K562 (cell line): ENCODE measurements at regions not wholly inside any gene's neighbourhood (a gene's known extent, or its start where the extent isn't known, plus 50 kb on each side); places are given as distances from the start of the nearest gene placed in this dataset.

Experiments
- ATAC-seq: fragments of 200-7000 bp; cut with Tn5 transposase; 3 replicates; pipeline ENCODE4 v1.9.1; 2020; ENCODE audit warnings: moderate library complexity
- BruUV-seq: library from RNA; stranded (reverse); fragments of 400-500 nt; replicated peaks from 2 replicates; lab custom pipeline; 2021; lab: Mats Ljungman, UMichigan
- CTCF ChIA-PET: fragments of 300-600 bp; formaldehyde crosslinking; extraction: SDS; loops from one replicate; lab custom pipeline; 2021; ENCODE audit warnings: low intra/inter-chr PET ratio; lab: Yijun Ruan, JAX
- POLR2A ChIA-PET: fragments of 300-600, 350-650 bp; sonication (Branson Sonifier 250); formaldehyde crosslinking; extraction: SDS; loops from one replicate; lab custom pipeline; 2021; ENCODE audit warnings: antibody characterized with exemption, inconsistent platforms; lab: Yijun Ruan, JAX
- DNase-seq, 4 experiments: peaks; one replicate each; pipeline versions ENCODE4 v3.0.0 to v3.0.0-alpha.2; 2011 to 2018; ENCODE audit warnings: low spot score in 3 of 4, mixed read lengths in 3 of 4; ENCODE audit errors: extremely low read depth in 1 of 4
- FAIRE-seq: peaks from 2 replicates; lab custom pipeline; 2011; peaks lifted over from hg19 to GRCh38; lab: Jason Lieb, UNC
- H2AFZ ChIP-seq: 2 replicates; pipeline ENCODE4 v1.6.0; 2011; ENCODE audit warnings: low read depth, low read length, control low read depth, inconsistent platforms
- H3K27ac ChIP-seq: fragments of 200-600 bp; 3 replicates; pipeline ENCODE4 v1.8.0; 2011; ENCODE audit warnings: low read depth, mild to moderate bottlenecking, control low read depth, inconsistent platforms, low read length, moderate library complexity, mixed read lengths; ENCODE audit errors: extremely low read depth
- H3K27me3 ChIP-seq, 2 experiments: fragments of 300-600 bp in 1 of 2; 2 replicates in 1 of 2; 3 replicates in 1 of 2; pipeline versions ENCODE4 v1.6.0 to v1.8.0; 2011; ENCODE audit warnings: inconsistent platforms in 2 of 2, low read length in 2 of 2, mild to moderate bottlenecking in 1 of 2, mixed read lengths in 1 of 2, moderate library complexity in 1 of 2; ENCODE audit not compliant: control insufficient read depth in 2 of 2, insufficient read depth in 2 of 2
- H3K36me3 ChIP-seq: fragments of 300-600 bp; 3 replicates; pipeline ENCODE4 v1.8.0; 2011; ENCODE audit warnings: mild to moderate bottlenecking, low read length, inconsistent platforms; ENCODE audit not compliant: control insufficient read depth, insufficient read depth
- H3K4me1 ChIP-seq, 2 experiments: fragments of 200-600 bp in 1 of 2; replicated peaks in 1 of 2; 2 replicates in 1 of 2; 3 replicates in 1 of 2; pipeline versions ENCODE4 v1.5.1 to v1.8.0; 2011; ENCODE audit warnings: inconsistent platforms in 2 of 2, low read length in 2 of 2, mild to moderate bottlenecking in 1 of 2, mixed read lengths in 1 of 2, moderate library complexity in 1 of 2; ENCODE audit not compliant: control insufficient read depth in 2 of 2, insufficient read depth in 2 of 2
- H3K4me2 ChIP-seq: 2 replicates; pipeline ENCODE4 v1.6.1; 2011; ENCODE audit warnings: low read length, control low read depth, inconsistent platforms, mixed read lengths; ENCODE audit not compliant: insufficient read depth
- H3K4me3 ChIP-seq: fragments of 200-600 bp; sonication (generic), shearing (Covaris generic); 2 replicates; pipeline ENCODE4 v1.5.1; 2016; ENCODE audit warnings: control low read depth, inconsistent platforms
- H3K79me2 ChIP-seq: fragments of 200-600 bp; 3 replicates; pipeline ENCODE4 v1.8.0; 2011; ENCODE audit warnings: low read length, inconsistent platforms; ENCODE audit not compliant: control insufficient read depth, insufficient read depth
- H3K9ac ChIP-seq, 2 experiments: 2 replicates each; pipeline versions ENCODE4 v1.6.0 to v1.6.1; 2011; ENCODE audit warnings: low read depth in 2 of 2, low read length in 2 of 2, control low read depth in 1 of 2, inconsistent platforms in 1 of 2, mild to moderate bottlenecking in 1 of 2, mixed read lengths in 1 of 2; ENCODE audit not compliant: insufficient read depth in 1 of 2
- H3K9me1 ChIP-seq: one replicate; pipeline ENCODE4 v1.6.0; 2011; ENCODE audit warnings: inconsistent platforms, mild to moderate bottlenecking, low read length, moderate library complexity; ENCODE audit not compliant: control insufficient read depth, insufficient read depth
- H3K9me3 ChIP-seq: replicated peaks from 2 replicates; pipeline ENCODE4 v1.5.1; 2011; ENCODE audit warnings: low read depth, low read length, inconsistent platforms; ENCODE audit not compliant: control insufficient read depth, insufficient read depth
- H4K20me1 ChIP-seq: replicated peaks from 2 replicates; pipeline ENCODE4 v1.6.1; 2011; ENCODE audit warnings: low read length, inconsistent platforms, mixed read lengths; ENCODE audit not compliant: control insufficient read depth, insufficient read depth
- CBFA2T2 ChIP-seq: fragments of 450-650 bp; conservative IDR thresholded peaks from 2 replicates; pipeline ENCODE4 v1.6.1; 2017; ENCODE audit warnings: mild to moderate bottlenecking
- CTCFL ChIP-seq: IDR thresholded peaks from 2 replicates; pipeline ENCODE4 v1.6.1; 2011; ENCODE audit warnings: borderline replicate concordance, low read depth, mild to moderate bottlenecking, moderate library complexity, low read length; ENCODE audit not compliant: insufficient read depth, poor library complexity, severe bottlenecking
- HDAC8 ChIP-seq: fragments of 450-650 bp; IDR thresholded peaks from 2 replicates; pipeline ENCODE4 v1.6.1; 2016; ENCODE audit warnings: mild to moderate bottlenecking, missing genetic modification characterization, moderate library complexity, missing compliant biosample characterization
- HDGF ChIP-seq: fragments of 450-650 bp; IDR thresholded peaks from 2 replicates; pipeline ENCODE4 v1.6.1; 2016
- HNRNPL ChIP-seq: fragments of 200-400 bp; formaldehyde crosslinking; IDR thresholded peaks from 2 replicates; pipeline ENCODE4 v1.6.1; 2017; ENCODE audit warnings: low read depth, mild to moderate bottlenecking, low read length
- KAT2B ChIP-seq: IDR thresholded peaks from one replicate; pipeline ENCODE4 v1.6.1; 2012; ENCODE audit warnings: low read depth, mild to moderate bottlenecking, control low read depth, inconsistent platforms, low read length, moderate library complexity
- KDM4B ChIP-seq, 2 experiments: fragments of 450-650 bp in 1 of 2; sonication (generic) in 1 of 2; IDR thresholded peaks; 2 replicates each; pipeline ENCODE4 v1.6.1; 2016 to 2017; ENCODE audit warnings: borderline replicate concordance in 2 of 2, antibody characterized with exemption in 1 of 2, low read depth in 1 of 2, mild to moderate bottlenecking in 1 of 2
- MAFG ChIP-seq: fragments of 450-650 bp; conservative IDR thresholded peaks from 2 replicates; pipeline ENCODE4 v1.6.1; 2016; ENCODE audit warnings: missing genetic modification characterization, missing compliant biosample characterization
- MAX ChIP-seq: sonication (generic); formaldehyde crosslinking; IDR thresholded peaks from 2 replicates; pipeline ENCODE4 v1.9.0; 2022; ENCODE audit warnings: mild to moderate bottlenecking, missing genetic modification reagents
- NCOA4 ChIP-seq: fragments of 450-650 bp; IDR thresholded peaks from 2 replicates; pipeline ENCODE4 v1.6.1; 2018; ENCODE audit warnings: mild to moderate bottlenecking; ENCODE audit not compliant: partially characterized antibody
- PTRF ChIP-seq: fragments of 450-650 bp; IDR thresholded peaks from 2 replicates; pipeline ENCODE4 v1.6.1; 2016; ENCODE audit warnings: mild to moderate bottlenecking, missing genetic modification characterization, missing compliant biosample characterization
- SRSF3 ChIP-seq: fragments of 200-400 bp; formaldehyde crosslinking; IDR thresholded peaks from 2 replicates; pipeline ENCODE4 v1.6.1; 2016; ENCODE audit warnings: mild to moderate bottlenecking, low read length, moderate library complexity; ENCODE audit not compliant: insufficient read depth
- ZBTB7A ChIP-seq: IDR thresholded peaks from 2 replicates; pipeline ENCODE4 v1.6.1; 2011; ENCODE audit warnings: low read depth, mild to moderate bottlenecking, low read length, moderate library complexity, borderline replicate concordance; ENCODE audit not compliant: control insufficient read depth
- ZFP36 ChIP-seq: fragments of 150-350 bp; IDR thresholded peaks from 2 replicates; pipeline ENCODE4 v1.6.1; 2018; ENCODE audit warnings: low read length, low read depth; ENCODE audit not compliant: partially characterized antibody
- ZFPM2 ChIP-seq: fragments of 250-450 bp; sonication (Bioruptor Pico); IDR thresholded peaks from 2 replicates; pipeline ENCODE4 v1.5.1; 2022; ENCODE audit warnings: mild to moderate bottlenecking
- ZNF124 ChIP-seq: sonication (generic); formaldehyde crosslinking; IDR thresholded peaks from 2 replicates; pipeline ENCODE4 v1.8.1; 2022; ENCODE audit warnings: missing genetic modification reagents
- ZNF41 ChIP-seq: fragments of 250-450 bp; sonication (Bioruptor Pico); conservative IDR thresholded peaks from 2 replicates; pipeline ENCODE4 v1.4.0; 2020; ENCODE audit warnings: mild to moderate bottlenecking
- ZNF449 ChIP-seq: fragments of 250-450 bp; sonication (Bioruptor Pico); IDR thresholded peaks from 2 replicates; pipeline ENCODE4 v1.8.0; 2022; ENCODE audit warnings: moderate library complexity, mild to moderate bottlenecking, inconsistent platforms
- ZNF507 ChIP-seq: conservative IDR thresholded peaks from 2 replicates; pipeline ENCODE4 v1.6.1; 2017; ENCODE audit warnings: missing genetic modification characterization, missing compliant biosample characterization
- ZNF75A ChIP-seq: fragments of 450-650 bp; formaldehyde crosslinking; IDR thresholded peaks from 2 replicates; pipeline ENCODE4 v1.4.0; 2020; ENCODE audit warnings: mild to moderate bottlenecking
- ZSCAN29 ChIP-seq: fragments of 450-650 bp; IDR thresholded peaks from 2 replicates; pipeline ENCODE4 v1.6.1; 2017
- ZSCAN32 ChIP-seq: fragments of 450-650 bp; formaldehyde crosslinking; IDR thresholded peaks from 2 replicates; pipeline ENCODE4 v1.4.0; 2020; ENCODE audit warnings: mild to moderate bottlenecking, moderate library complexity
- WGBS: fragments of 100-300 bp; shearing (Covaris generic); methylation state at CpG from one replicate; pipeline ENCODE4 v1.1.6; 2016; ENCODE audit warnings: low coverage, mixed read lengths; ENCODE audit not compliant: insufficient coverage; ENCODE audit errors: missing lambda C conversion rate; 5-methylcytosine and 5-hydroxymethylcytosine counted together
- in situ Hi-C: fragments of 300-500 bp; cut with MboI; formaldehyde crosslinking; loops from 4 replicates; pipeline ENCODE4 v1.15.0; 2018; ENCODE audit warnings: inconsistent platforms, mixed read lengths
- intact Hi-C: fragments of 100-400 bp; cut with micrococcal nuclease; formaldehyde crosslinking; loops from 2 replicates; pipeline ENCODE4 v1.14.2; 2022

- TF ChIP-seq CTCFL (no peak), ZSCAN29 (no peak), ZFPM2 (no peak), HNRNPL (no peak), KAT2B (no peak), ZNF75A (CRISPR knock-in tag) (no peak), HDAC8 (no peak), ZNF41 (CRISPR knock-in tag) (no peak), PTRF (tag) (no peak), ZFP36 (no peak)
- TF ChIP-seq, all 486 proteins: peak for 0
These were observed 448.1 kb downstream of the ARHGEF28 start (continued) for GRCh38 chr5:74074111-74074510.

- FAIRE-seq (no peak), DNase-seq (no peak), ATAC-seq (no peak)
- intact Hi-C loops (no loop called here), in situ Hi-C loops (no loop called here)
- Histone ChIP-seq H4K20me1 (no peaks in the 10 kb centered on the region), H3K9me3 (no peaks in the 10 kb centered on the region), H3K4me2 (no peak overlapping the region), H3K27ac (no peak overlapping the region), H3K27me3 (no peaks in the 10 kb centered on the region), H3K9me1 (no peaks in the 10 kb centered on the region), H3K4me3 (no peak overlapping the region), H3K79me2 (no peaks in the 10 kb centered on the region), H2AFZ (no peak overlapping the region), H3K9ac (no peak overlapping the region), H3K4me1 (no peaks in the 10 kb centered on the region), H3K36me3 (no peaks in the 10 kb centered on the region)
- ChIA-PET POLR2A (interaction anchor here (0.7 to 1.0 kb wide), 3 partner anchors 9 to 121 kb away, joined by 3 read pairs; no protein-coding TSS in a partner anchor), CTCF (no interaction called here)
- no TSS peak for BruUV-seq
- 0% methylated on average over 2 of the region's 2 CpGs for WGBS
- TF ChIP-seq KDM4B (IDR thresholded peaks at IDR 0.05; ENCODE audit: borderline replicate concordance in 2 of 2, low read depth in 1 of 2): no peak
- TF ChIP-seq NCOA4: no peak
- TF ChIP-seq ZSCAN32 (CRISPR knock-in tag): no peak
- TF ChIP-seq ZBTB7A: no peak
- no peak for TF ChIP-seq SRSF3
- TF ChIP-seq CBFA2T2: no peak
- no peak for TF ChIP-seq MAFG (tag)
- no peak for TF ChIP-seq ZNF449 (CRISPR knock-in tag)
- TF ChIP-seq ZNF507 (tag): no peak
- TF ChIP-seq ZNF124: no peak
- TF ChIP-seq HDGF: no peak
- TF ChIP-seq MAX (CRISPR knock-in tag): no peak
These were observed 447.3 kb downstream of the ARHGEF28 start for GRCh38 chr5:74073257-74073656.
